ENCODE measurements at regions not wholly inside any gene's neighbourhood (a gene's known extent, or its start where the extent isn't known, plus 50 kb on each side); places are given as distances from the start of the nearest gene placed in this dataset.

DNA sequence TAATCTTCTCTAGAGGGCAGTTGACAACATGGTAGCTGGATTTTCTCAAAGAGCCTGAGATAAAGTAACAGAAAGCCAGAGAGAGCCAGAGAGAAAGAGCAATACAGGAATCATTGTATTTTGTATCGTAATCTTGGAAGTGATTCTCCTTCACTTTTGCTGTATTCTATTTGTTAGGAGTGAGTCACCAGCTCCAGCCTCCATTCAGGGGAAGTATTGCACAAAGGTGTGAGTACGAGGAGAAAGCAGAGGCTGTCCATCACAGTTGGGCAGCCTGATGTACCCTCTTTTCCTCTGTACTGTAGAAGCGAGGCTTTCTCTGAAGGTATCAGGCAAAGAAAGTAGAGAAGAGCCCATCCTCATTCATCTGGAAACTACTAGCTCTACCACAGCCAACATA lies 176.8 kb downstream of the KCNS3 start:
- TF ChIP-seq FOXM1 (IDR thresholded peaks at IDR 0.05; ENCODE audit: borderline replicate concordance) (no peak), ARNT (IDR thresholded peaks at IDR 0.05) (no peak), ELF4 (IDR thresholded peaks at IDR 0.05) (no peak), SUZ12 (IDR thresholded peaks at IDR 0.05) (no peak), BHLHE40 (IDR thresholded peaks at IDR 0.05; ENCODE audit: borderline replicate concordance) (no peak), FOXA1 (IDR thresholded peaks at IDR 0.05) (no peak), FOXK2 (IDR thresholded peaks at IDR 0.05) (no peak), ZNF384 (IDR thresholded peaks at IDR 0.05) (no peak), SP1 (IDR thresholded peaks at IDR 0.05) (no peak), NFRKB (IDR thresholded peaks at IDR 0.05) (no peak), TARDBP (IDR thresholded peaks at IDR 0.05) (no peak), L3MBTL2 (conservative IDR thresholded peaks at IDR 0.05) (no peak), HDGF (IDR thresholded peaks at IDR 0.05; ENCODE audit: borderline replicate concordance) (no peak)
- TF ChIP-seq, protein P1, sequence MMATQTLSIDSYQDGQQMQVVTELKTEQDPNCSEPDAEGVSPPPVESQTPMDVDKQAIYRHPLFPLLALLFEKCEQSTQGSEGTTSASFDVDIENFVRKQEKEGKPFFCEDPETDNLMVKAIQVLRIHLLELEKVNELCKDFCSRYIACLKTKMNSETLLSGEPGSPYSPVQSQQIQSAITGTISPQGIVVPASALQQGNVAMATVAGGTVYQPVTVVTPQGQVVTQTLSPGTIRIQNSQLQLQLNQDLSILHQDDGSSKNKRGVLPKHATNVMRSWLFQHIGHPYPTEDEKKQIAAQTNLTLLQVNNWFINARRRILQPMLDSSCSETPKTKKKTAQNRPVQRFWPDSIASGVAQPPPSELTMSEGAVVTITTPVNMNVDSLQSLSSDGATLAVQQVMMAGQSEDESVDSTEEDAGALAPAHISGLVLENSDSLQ (IDR thresholded peaks at IDR 0.05) = no peak
